ENCODE measurements at regions not wholly inside any gene's neighbourhood (a gene's known extent, or its start where the extent isn't known, plus 50 kb on each side); places are given as distances from the start of the nearest gene placed in this dataset.

GRCh38 chr9:135204177-135204576, 116.7 kb downstream of the OLFM1 start:
- TF ChIP-seq CTCF (IDR thresholded peaks at IDR 0.05; ENCODE audit: insufficient read depth, low read depth, low read length), result no peak
- no peak for DNase-seq (ENCODE audit: low read depth)
- H3K4me3 ChIP-seq (ENCODE audit: low read depth, low read length), result no peak overlapping the region

GRCh38 chr9:135209136-135209535, 121.7 kb downstream of the OLFM1 start:
- H3K4me3 ChIP-seq (ENCODE audit: low read depth, low read length), result no peak overlapping the region
- DNase-seq (ENCODE audit: low read depth), result no peak
- no peak for TF ChIP-seq CTCF (IDR thresholded peaks at IDR 0.05; ENCODE audit: insufficient read depth, low read depth, low read length)

- no peak for TF ChIP-seq CTCF (IDR thresholded peaks at IDR 0.05; ENCODE audit: insufficient read depth, low read depth, low read length)
- no peak for DNase-seq (ENCODE audit: low read depth)
- H3K4me3 ChIP-seq (ENCODE audit: low read depth, low read length), result no peak overlapping the region
Measured at GRCh38 chr9:135209852-135210251, 122.4 kb downstream of the OLFM1 start.

- no peak overlapping the region for H3K4me3 ChIP-seq (ENCODE audit: low read depth, low read length)
- TF ChIP-seq CTCF (IDR thresholded peaks at IDR 0.05; ENCODE audit: insufficient read depth, low read depth, low read length), result no peak
- DNase-seq (ENCODE audit: low read depth), result no peak
Measured at GRCh38 chr9:135210676-135211523, 123.4 kb downstream of the OLFM1 start.

- no peak overlapping the region for H3K4me3 ChIP-seq (ENCODE audit: low read depth, low read length)
- no peak for DNase-seq (ENCODE audit: low read depth)
- no peak for TF ChIP-seq CTCF (IDR thresholded peaks at IDR 0.05; ENCODE audit: insufficient read depth, low read depth, low read length)
Measured at GRCh38 chr9:135211524-135211890, 124.0 kb downstream of the OLFM1 start.

- H3K4me3 ChIP-seq (ENCODE audit: low read depth, low read length), result no peak overlapping the region
- TF ChIP-seq CTCF (IDR thresholded peaks at IDR 0.05; ENCODE audit: insufficient read depth, low read depth, low read length), result no peak
- no peak for DNase-seq (ENCODE audit: low read depth)
Measured at GRCh38 chr9:135212961-135213360, 125.5 kb downstream of the OLFM1 start.

- TF ChIP-seq CTCF (IDR thresholded peaks at IDR 0.05; ENCODE audit: insufficient read depth, low read depth, low read length), result no peak
- no peak for DNase-seq (ENCODE audit: low read depth)
- no peak overlapping the region for H3K4me3 ChIP-seq (ENCODE audit: low read depth, low read length)
Measured at GRCh38 chr9:135213566-135213965, 126.1 kb downstream of the OLFM1 start.
